DMS114 treated with DMSO at 0.1 percent for 48 hours (cell line): ENCODE measurements at regions not wholly inside any gene's neighbourhood (a gene's known extent, or its start where the extent isn't known, plus 50 kb on each side); places are given as distances from the start of the nearest gene placed in this dataset.

Source experiments
- DNase-seq: peaks from one replicate; lab custom pipeline; 2025; ENCODE audit not compliant: unreplicated experiment; lab: John Stamatoyannopoulos, UW

- no peak for DNase-seq
These were observed 649.0 kb upstream of the TENM3 start for GRCh38 chr4:181594188-181594587.

GRCh38 chr4:181595716-181596115 lies 647.5 kb upstream of the TENM3 start:
- DNase-seq, result no peak

GRCh38 chr4:181597766-181598165 lies 645.4 kb upstream of the TENM3 start:
- no peak for DNase-seq

GRCh38 chr4:181599134-181599533 lies 644.1 kb upstream of the TENM3 start:
- no peak for DNase-seq

GRCh38 chr4:181601103-181601502 lies 642.1 kb upstream of the TENM3 start:
- no peak for DNase-seq

GRCh38 chr4:181604546-181604945 lies 638.7 kb upstream of the TENM3 start:
- DNase-seq, result no peak

GRCh38 chr4:181606300-181606699 lies 636.9 kb upstream of the TENM3 start:
- no peak for DNase-seq

- no peak for DNase-seq
These were observed 635.0 kb upstream of the TENM3 start for GRCh38 chr4:181608181-181608580.

- DNase-seq, result no peak
These were observed 632.0 kb upstream of the TENM3 start for GRCh38 chr4:181611033-181611711.

GRCh38 chr4:181611946-181612600 lies 631.1 kb upstream of the TENM3 start:
- DNase-seq, result no peak

- no peak for DNase-seq
These were observed 630.0 kb upstream of the TENM3 start for GRCh38 chr4:181613200-181613599.

GRCh38 chr4:181618038-181618618 lies 625.1 kb upstream of the TENM3 start:
- no peak for DNase-seq

GRCh38 chr4:181618896-181619295 lies 624.3 kb upstream of the TENM3 start:
- DNase-seq, result no peak

GRCh38 chr4:181619651-181620050 lies 623.6 kb upstream of the TENM3 start:
- DNase-seq, result no peak

GRCh38 chr4:181637186-181638105 lies 605.8 kb upstream of the TENM3 start:
- DNase-seq, result no peak

GRCh38 chr4:181643466-181643865 lies 599.7 kb upstream of the TENM3 start:
- DNase-seq, result no peak

- DNase-seq, result no peak
These were observed 597.7 kb upstream of the TENM3 start for GRCh38 chr4:181645489-181645888.

GRCh38 chr4:181646864-181647263 lies 596.3 kb upstream of the TENM3 start:
- no peak for DNase-seq

GRCh38 chr4:181647396-181648147 lies 595.6 kb upstream of the TENM3 start:
- no peak for DNase-seq

- DNase-seq, result no peak
These were observed 593.0 kb upstream of the TENM3 start for GRCh38 chr4:181650033-181650825.
